H1 (cell line): ENCODE measurements at regions not wholly inside any gene's neighbourhood (a gene's known extent, or its start where the extent isn't known, plus 50 kb on each side); places are given as distances from the start of the nearest gene placed in this dataset.

Experiments used
- CTCF ChIA-PET: fragments of 300-600 bp; sonication (Branson Sonifier 250); formaldehyde crosslinking; loops from one replicate; lab custom pipeline; 2021; ENCODE audit not compliant: partially characterized antibody; lab: Charles Lee
- POLR2A ChIA-PET: fragments of 300-600 bp; sonication (Branson Sonifier 250); formaldehyde crosslinking; loops from one replicate; lab custom pipeline; 2021; ENCODE audit warnings: inconsistent platforms; ENCODE audit not compliant: partially characterized antibody; lab: Charles Lee
- DNase-seq, 2 experiments: peaks; one replicate each; pipeline versions ENCODE4 v3.0.0 to v3.0.0-alpha.2; 2010 to 2022; ENCODE audit warnings: low spot score in 2 of 2, low read depth in 1 of 2, mixed read lengths in 1 of 2
- FAIRE-seq: peaks from 2 replicates; lab custom pipeline; 2011; peaks lifted over from hg19 to GRCh38; lab: Jason Lieb, UNC
- H2AFZ ChIP-seq: 2 replicates; pipeline ENCODE4 v1.8.1; 2012; ENCODE audit warnings: low read length, inconsistent platforms
- H2AK5ac ChIP-seq: 2 replicates; pipeline ENCODE4 v1.6.1; 2013; ENCODE audit warnings: low read depth, low read length
- H2BK120ac ChIP-seq: replicated peaks from 2 replicates; pipeline ENCODE3; 2013; ENCODE audit warnings: low read depth, low read length, inconsistent platforms
- H2BK12ac ChIP-seq: 2 replicates; pipeline ENCODE4 v1.6.1; 2013; ENCODE audit warnings: low read depth, low read length
- H2BK15ac ChIP-seq: 2 replicates; pipeline ENCODE4 v1.6.1; 2013; ENCODE audit warnings: low read length
- H2BK20ac ChIP-seq: 2 replicates; pipeline ENCODE4 v1.6.1; 2013; ENCODE audit warnings: low read length
- H2BK5ac ChIP-seq: 2 replicates; pipeline ENCODE4 v1.6.1; 2013; ENCODE audit warnings: low read depth, low read length
- H3K14ac ChIP-seq: 2 replicates; pipeline ENCODE4 v1.6.1; 2013; ENCODE audit warnings: inconsistent platforms; ENCODE audit not compliant: insufficient read length
- H3K18ac ChIP-seq: 2 replicates; pipeline ENCODE4 v1.6.1; 2013; ENCODE audit warnings: low read length; ENCODE audit errors: extremely low read depth
- H3K23ac ChIP-seq: 2 replicates; pipeline ENCODE4 v1.6.1; 2013; ENCODE audit warnings: inconsistent platforms; ENCODE audit not compliant: insufficient read length
- H3K23me2 ChIP-seq: 2 replicates; pipeline ENCODE4 v1.6.1; 2013; ENCODE audit warnings: low read depth, low read length
- H3K27ac ChIP-seq: 2 replicates; pipeline ENCODE4 v1.6.1; 2011; ENCODE audit warnings: low read depth, low read length, inconsistent platforms
- H3K27me3 ChIP-seq, 4 experiments: replicated peaks in 1 of 4; 1 replicate in 1 of 4; 2 replicates in 3 of 4; pipeline versions ENCODE4 v1.6.1 to v1.8.1; 2011 to 2013; ENCODE audit warnings: low read length in 3 of 4, mild to moderate bottlenecking in 3 of 4, inconsistent platforms in 2 of 4, mixed read lengths in 2 of 4, moderate library complexity in 1 of 4; ENCODE audit not compliant: control insufficient read depth in 3 of 4, insufficient read depth in 3 of 4; ENCODE audit errors: extremely low read depth in 1 of 4
- H3K36me3 ChIP-seq, 4 experiments: 2 replicates each; pipeline versions ENCODE4 v1.6.1 to v1.8.1; 2011 to 2013; ENCODE audit warnings: mild to moderate bottlenecking in 4 of 4, low read length in 3 of 4, moderate library complexity in 2 of 4, control low read depth in 1 of 4, inconsistent platforms in 1 of 4; ENCODE audit not compliant: insufficient read depth in 4 of 4, control insufficient read depth in 2 of 4
- H3K4ac ChIP-seq: replicated peaks from 2 replicates; pipeline ENCODE3; 2013; ENCODE audit warnings: low read length, low read depth, mixed read lengths, inconsistent platforms; ENCODE audit not compliant: insufficient read length
- H3K4me1 ChIP-seq, 4 experiments: replicated peaks in 1 of 4; 1 replicate in 1 of 4; 2 replicates in 3 of 4; pipeline versions ENCODE4 v1.6.1 to v1.8.1; 2011 to 2013; ENCODE audit warnings: low read length in 3 of 4, inconsistent platforms in 2 of 4, mixed read lengths in 1 of 4; ENCODE audit not compliant: insufficient read depth in 4 of 4, control insufficient read depth in 3 of 4
- H3K4me2 ChIP-seq, 2 experiments: 2 replicates each; pipeline versions ENCODE4 v1.6.1 to v1.8.1; 2011 to 2013; ENCODE audit warnings: low read depth in 2 of 2, low read length in 2 of 2, control low read depth in 1 of 2, inconsistent platforms in 1 of 2, mild to moderate bottlenecking in 1 of 2; ENCODE audit not compliant: insufficient read depth in 1 of 2
- H3K4me3 ChIP-seq, 4 experiments: fragments of 200-600, 300-600 bp in 1 of 4; sonication (generic), shearing (Covaris generic), sonication (Bioruptor Twin) in 1 of 4; 2 replicates each; pipeline versions ENCODE4 v1.5.1 to v1.8.1; 2011 to 2016; ENCODE audit warnings: low read length in 4 of 4, low read depth in 3 of 4, control low read depth in 2 of 4, inconsistent platforms in 2 of 4, mild to moderate bottlenecking in 2 of 4, mixed read lengths in 1 of 4, moderate library complexity in 1 of 4; ENCODE audit not compliant: insufficient read depth in 2 of 4; ENCODE audit errors: extremely low read depth in 1 of 4
- H3K56ac ChIP-seq: replicated peaks from 2 replicates; pipeline ENCODE3; 2013; ENCODE audit warnings: low read depth, mild to moderate bottlenecking, mixed read lengths, low read length, inconsistent platforms; ENCODE audit not compliant: insufficient read length
- H3K79me1 ChIP-seq: 2 replicates; pipeline ENCODE4 v1.6.1; 2013; ENCODE audit warnings: low read depth, low read length, control low read depth
- H3K79me2 ChIP-seq, 2 experiments: 2 replicates each; pipeline versions ENCODE4 v1.6.1 to v1.8.1; 2012 to 2013; ENCODE audit warnings: low read length in 2 of 2, mild to moderate bottlenecking in 2 of 2, inconsistent platforms in 1 of 2; ENCODE audit not compliant: insufficient read depth in 2 of 2, control insufficient read depth in 1 of 2
- H3K9ac ChIP-seq, 4 experiments: replicated peaks in 1 of 4; 1 replicate in 1 of 4; 2 replicates in 3 of 4; pipeline versions ENCODE4 v1.6.1 to v1.8.1; 2011 to 2013; ENCODE audit warnings: low read depth in 3 of 4, low read length in 3 of 4, control low read depth in 2 of 4, mild to moderate bottlenecking in 2 of 4, moderate library complexity in 2 of 4, inconsistent platforms in 1 of 4; ENCODE audit errors: extremely low read depth in 1 of 4
- H3K9me3 ChIP-seq, 2 experiments: 2 replicates each; pipeline versions ENCODE4 v1.6.1 to v1.8.1; 2012 to 2013; ENCODE audit warnings: mild to moderate bottlenecking in 2 of 2, moderate library complexity in 2 of 2, control low read depth in 1 of 2, inconsistent platforms in 1 of 2, low read depth in 1 of 2, low read length in 1 of 2, mixed read lengths in 1 of 2; ENCODE audit not compliant: insufficient read depth in 2 of 2
- H4K20me1 ChIP-seq, 2 experiments: replicated peaks in 1 of 2; 2 replicates each; pipeline versions ENCODE3 to v1.8.1; 2011 to 2013; ENCODE audit warnings: inconsistent platforms in 2 of 2, low read length in 2 of 2, mild to moderate bottlenecking in 1 of 2; ENCODE audit not compliant: insufficient read depth in 2 of 2, control insufficient read depth in 1 of 2
- H4K5ac ChIP-seq: 2 replicates; pipeline ENCODE4 v1.6.1; 2013; ENCODE audit warnings: low read length, low read depth, mixed read lengths, inconsistent platforms; ENCODE audit not compliant: insufficient read length
- H4K8ac ChIP-seq: 2 replicates; pipeline ENCODE4 v1.8.0; 2013; ENCODE audit warnings: mild to moderate bottlenecking, moderate library complexity, low read length, inconsistent platforms; ENCODE audit not compliant: insufficient read depth; ENCODE audit errors: extremely low read depth
- H4K91ac ChIP-seq: replicated peaks from 2 replicates; pipeline ENCODE3; 2013; ENCODE audit warnings: low read length, mixed read lengths, inconsistent platforms; ENCODE audit not compliant: insufficient read length
- ATF2 ChIP-seq: IDR thresholded peaks from 2 replicates; pipeline ENCODE4 v1.6.1; 2012; ENCODE audit warnings: low read length, inconsistent platforms
- FOSL1 ChIP-seq: IDR thresholded peaks from 2 replicates; pipeline ENCODE4 v1.6.1; 2011; ENCODE audit warnings: mild to moderate bottlenecking, low read depth, low read length, moderate library complexity; ENCODE audit not compliant: insufficient read depth
- PHF8 ChIP-seq: fragments of 200-600 bp; sonication (generic); conservative IDR thresholded peaks from 2 replicates; pipeline ENCODE4 v1.7.1; 2012; ENCODE audit warnings: low read depth, mild to moderate bottlenecking, inconsistent platforms, low read length, moderate library complexity
- RBBP5 ChIP-seq: IDR thresholded peaks from 2 replicates; pipeline ENCODE4 v1.7.1; 2012; ENCODE audit warnings: low read depth, mild to moderate bottlenecking, inconsistent platforms, low read length, moderate library complexity, borderline replicate concordance
- SAP30 ChIP-seq: fragments of 300-600 bp; sonication (generic); IDR thresholded peaks from 2 replicates; pipeline ENCODE4 v1.7.1; 2012; ENCODE audit warnings: low read length, moderate library complexity, mild to moderate bottlenecking, inconsistent platforms; ENCODE audit not compliant: insufficient read depth, insufficient replicate concordance
- TAF1 ChIP-seq: IDR thresholded peaks from 2 replicates; pipeline ENCODE4 v1.6.1; 2011; ENCODE audit warnings: mild to moderate bottlenecking, low read depth, low read length
- WGBS, 2 experiments: shearing (Covaris generic) in 1 of 2; methylation state at CpG; one replicate each; pipeline versions ENCODE4 v1.1.6 to v1.1.7; 2013 to 2015; ENCODE audit warnings: low lambda C conversion rate in 2 of 2, mixed read lengths in 2 of 2, inconsistent platforms in 1 of 2, low coverage in 1 of 2, missing lambda C conversion rate in 1 of 2; ENCODE audit not compliant: insufficient replicate concordance in 2 of 2, insufficient coverage in 1 of 2, insufficient read length in 1 of 2; ENCODE audit errors: extremely low coverage in 1 of 2, missing lambda C conversion rate in 1 of 2; 5-methylcytosine and 5-hydroxymethylcytosine counted together

- H2AFZ ChIP-seq: no peak overlapping the region
- H3K27me3 ChIP-seq: no peaks in the 10 kb centered on the region
- H3K79me2 ChIP-seq: no peaks in the 10 kb centered on the region
- no peak overlapping the region for H4K8ac ChIP-seq
- no peak overlapping the region for H4K5ac ChIP-seq
- H2BK20ac ChIP-seq: no peak overlapping the region
- no peak overlapping the region for H3K14ac ChIP-seq
- H3K79me1 ChIP-seq: no peaks in the 10 kb centered on the region
- H3K4me3 ChIP-seq: no peak overlapping the region
- H2BK12ac ChIP-seq: no peak overlapping the region
- H3K4me1 ChIP-seq: no peaks in the 10 kb centered on the region
- H3K27ac ChIP-seq: no peak overlapping the region
- ChIA-PET CTCF (interaction anchor here (0.8 to 1.4 kb wide), 2 partner anchors 8 to 234 kb away, joined by 3 to 5 read pairs; no protein-coding TSS in a partner anchor), POLR2A (interaction anchor here (0.7 kb wide), 1 partner anchor 11 kb away, joined by 3 read pairs; no protein-coding TSS in a partner anchor)
- H2BK15ac ChIP-seq: no peak overlapping the region
- H3K4ac ChIP-seq: no peak overlapping the region
- 89% methylated on average over 4 of the region's 4 CpGs; no CpG with 5 or more reads in 1 of the 2 experiments for WGBS, 2 experiments
- no peak overlapping the region for H3K4me2 ChIP-seq
- H2BK120ac ChIP-seq: no peak overlapping the region
- H4K20me1 ChIP-seq: no peaks in the 10 kb centered on the region
- no peak overlapping the region for H4K91ac ChIP-seq
- H3K18ac ChIP-seq: no peak overlapping the region
- no peaks in the 10 kb centered on the region for H3K36me3 ChIP-seq
- no peak overlapping the region for H2AK5ac ChIP-seq
- H3K23me2 ChIP-seq: no peaks in the 10 kb centered on the region
- no peak overlapping the region for H3K23ac ChIP-seq
- H3K9me3 ChIP-seq: no peaks in the 10 kb centered on the region
- FAIRE-seq (no peak), DNase-seq (no peak)
- H2BK5ac ChIP-seq: no peak overlapping the region
- no peak for TF ChIP-seq SAP30
- no peak for TF ChIP-seq TAF1
- no peak for TF ChIP-seq ATF2
- no peak for TF ChIP-seq FOSL1
- no peak for TF ChIP-seq PHF8
- TF ChIP-seq RBBP5: no peak
- H3K56ac ChIP-seq: no peak overlapping the region
- no peak overlapping the region for H3K9ac ChIP-seq
These were observed 231.1 kb upstream of the COL8A1 start for GRCh38 chr3:99407257-99407656.
